HUES6 (cell line): ENCODE measurements at regions not wholly inside any gene's neighbourhood (a gene's known extent, or its start where the extent isn't known, plus 50 kb on each side); places are given as distances from the start of the nearest gene placed in this dataset.
"Not testable (repeated sequence)": the region's sequence is repeated elsewhere in the genome, so short reads cannot be mapped to it uniquely, and the experiment has no call there.

Experiments used
- H3K27ac ChIP-seq: 2 replicates; pipeline ENCODE4 v1.7.0; 2013; ENCODE audit warnings: low read depth, mild to moderate bottlenecking, low read length, inconsistent platforms
- H3K27me3 ChIP-seq: 2 replicates; pipeline ENCODE4 v1.6.1; 2013; ENCODE audit warnings: low read length; ENCODE audit not compliant: control insufficient read depth, insufficient read depth
- H3K36me3 ChIP-seq: 2 replicates; pipeline ENCODE4 v1.6.1; 2013; ENCODE audit warnings: low read length; ENCODE audit not compliant: control insufficient read depth, insufficient read depth
- H3K4me1 ChIP-seq: 2 replicates; pipeline ENCODE4 v1.6.1; 2013; ENCODE audit warnings: low read length; ENCODE audit not compliant: control insufficient read depth, insufficient read depth
- H3K4me3 ChIP-seq: 2 replicates; pipeline ENCODE4 v1.5.1; 2013; ENCODE audit warnings: low read depth, low read length
- H3K9ac ChIP-seq: one replicate; pipeline ENCODE4 v1.6.1; 2013; ENCODE audit warnings: mild to moderate bottlenecking, low read length
- H3K9me3 ChIP-seq: 2 replicates; pipeline ENCODE4 v1.6.1; 2013; ENCODE audit warnings: low read depth, low read length; ENCODE audit not compliant: control insufficient read depth, insufficient read depth

DNA sequence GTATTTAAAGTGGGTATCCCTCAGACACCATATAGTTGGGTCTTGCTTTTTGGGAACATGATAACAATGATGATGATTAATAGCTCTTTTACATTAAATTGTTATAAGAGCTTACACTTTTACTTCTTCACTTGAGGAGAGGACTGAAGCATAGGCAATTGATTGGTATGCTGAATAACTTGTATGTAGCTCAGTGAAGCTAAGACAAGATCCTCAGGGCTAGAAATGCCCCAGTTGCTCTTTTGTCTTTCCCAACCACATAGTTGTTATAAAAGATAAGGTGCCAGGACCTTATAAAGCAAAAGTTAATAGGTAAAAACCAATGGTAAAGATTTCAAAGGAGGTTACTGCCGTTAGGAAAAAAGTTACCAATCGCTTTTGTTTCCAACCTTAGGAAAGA is 123.4 kb downstream of the KCNK1 start:
- Histone ChIP-seq H3K9me3 (no peaks in the 10 kb centered on the region), H3K27me3 (no peaks in the 10 kb centered on the region), H3K36me3 (no peaks in the 10 kb centered on the region), H3K9ac (no peak overlapping the region), H3K4me3 (no peak overlapping the region), H3K27ac (no peak overlapping the region), H3K4me1 (no peaks in the 10 kb centered on the region)

- no peaks in the 10 kb centered on the region for H3K4me1 ChIP-seq
Observed at GRCh38 chr1:233738396-233738795, 124.5 kb downstream of the KCNK1 start.

GRCh38 chr1:233738850-233739249 is 124.9 kb downstream of the KCNK1 start:
- H3K36me3 ChIP-seq: no peaks in the 10 kb centered on the region
- no peaks in the 10 kb centered on the region for H3K9me3 ChIP-seq
- H3K4me1 ChIP-seq: no peaks in the 10 kb centered on the region
- no peak overlapping the region for H3K9ac ChIP-seq
- no peaks in the 10 kb centered on the region for H3K27me3 ChIP-seq
- H3K27ac ChIP-seq: no peak overlapping the region
- H3K4me3 ChIP-seq: no peak overlapping the region

More at GRCh38 chr1:233738396-233738795, 124.5 kb downstream of the KCNK1 start:
- Histone ChIP-seq H3K27ac (no peak overlapping the region), H3K9me3 (no peaks in the 10 kb centered on the region), H3K36me3 (no peaks in the 10 kb centered on the region), H3K27me3 (no peaks in the 10 kb centered on the region), H3K9ac (no peak overlapping the region), H3K4me3 (no peak overlapping the region)

DNA sequence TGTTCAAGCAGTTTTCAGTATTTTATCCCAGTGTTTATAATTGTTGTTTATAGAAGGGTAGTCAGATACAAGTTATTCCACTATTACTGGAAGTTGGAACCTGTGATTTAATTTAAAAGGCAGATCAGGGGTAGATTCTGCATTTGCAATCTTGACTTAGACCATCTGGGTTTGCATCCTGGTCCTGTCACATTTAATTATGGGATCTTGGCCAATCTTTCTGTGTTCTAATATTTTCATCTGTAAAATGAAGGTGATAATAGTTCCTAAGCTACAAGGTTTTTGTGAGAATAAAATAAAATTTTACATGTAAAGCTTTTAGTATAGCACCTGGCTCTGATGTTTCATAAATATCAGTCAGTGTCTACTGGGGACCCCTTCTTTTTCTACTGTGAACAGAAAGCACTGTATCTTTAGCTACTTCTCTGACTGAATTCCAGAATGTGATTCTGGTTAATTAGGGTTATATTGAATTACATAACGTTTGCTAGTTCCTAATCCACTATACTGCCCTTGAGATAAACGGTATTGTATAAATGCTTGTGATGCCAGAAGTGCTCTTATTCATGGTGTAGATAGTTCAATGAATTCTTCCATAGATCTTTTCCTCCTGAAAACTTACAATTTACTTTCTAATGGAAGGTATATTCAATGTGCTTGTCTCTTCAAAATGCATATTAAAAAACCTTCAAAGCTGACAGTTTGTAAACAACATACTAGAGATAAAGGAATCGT is 131.0 kb downstream of the KCNK1 start:
- Histone ChIP-seq H3K4me1 (no peaks in the 10 kb centered on the region), H3K4me3 (no peak overlapping the region), H3K27me3 (no peaks in the 10 kb centered on the region), H3K9ac (no peak overlapping the region), H3K27ac (no peak overlapping the region), H3K9me3 (no peaks in the 10 kb centered on the region), H3K36me3 (no peaks in the 10 kb centered on the region)

- no peaks in the 10 kb centered on the region for H3K27me3 ChIP-seq
- H3K36me3 ChIP-seq: no peaks in the 10 kb centered on the region
- H3K4me1 ChIP-seq: peaks cover 4% of the 10 kb centered on the region; the same call in 1 of the 2 replicates
- no peaks in the 10 kb centered on the region for H3K9me3 ChIP-seq
- no peak overlapping the region for H3K4me3 ChIP-seq
- H3K27ac ChIP-seq: no peak overlapping the region
- no peak overlapping the region for H3K9ac ChIP-seq
Observed at GRCh38 chr1:233750139-233750538, 136.2 kb downstream of the KCNK1 start.

- no peaks in the 10 kb centered on the region for H3K36me3 ChIP-seq
- no peaks in the 10 kb centered on the region for H3K27me3 ChIP-seq
- H3K27ac ChIP-seq: no peak overlapping the region
Observed at GRCh38 chr1:233759665-233760064, 144.8 kb upstream of the SLC35F3 start.

GRCh38 chr1:233764304-233764703 is 140.2 kb upstream of the SLC35F3 start:
- not testable (repeated sequence) for H3K27ac ChIP-seq, H3K36me3 ChIP-seq, H3K4me1 ChIP-seq, H3K27me3 ChIP-seq, H3K9me3 ChIP-seq, H3K4me3 ChIP-seq, H3K9ac ChIP-seq

More at GRCh38 chr1:233759665-233760064, 144.8 kb upstream of the SLC35F3 start:
- H3K4me1 ChIP-seq: no peaks in the 10 kb centered on the region
- no peaks in the 10 kb centered on the region for H3K9me3 ChIP-seq
- H3K4me3 ChIP-seq: no peak overlapping the region
- H3K9ac ChIP-seq: no peak overlapping the region

- H3K36me3 ChIP-seq: no peaks in the 10 kb centered on the region
Observed at GRCh38 chr1:233777566-233777965, 126.9 kb upstream of the SLC35F3 start.

DNA sequence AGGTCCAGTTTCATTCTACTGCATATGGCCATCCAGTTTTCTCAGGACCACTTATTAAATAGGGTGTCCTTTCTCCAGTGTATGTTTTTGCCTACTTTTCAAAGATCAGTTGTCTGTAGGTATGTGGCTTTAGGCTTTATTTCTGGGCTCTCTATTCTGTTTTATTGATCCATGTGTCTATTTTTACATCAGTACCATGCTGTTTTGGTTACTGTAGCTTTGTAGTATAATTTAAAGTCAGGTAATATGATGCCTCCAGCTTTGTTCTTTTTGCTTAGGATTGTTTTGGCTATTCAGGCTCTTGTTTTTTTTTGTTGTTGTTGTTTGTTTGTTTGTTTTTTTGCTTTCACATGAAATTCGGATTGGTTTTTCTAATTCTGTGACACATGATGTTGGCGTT is 124.4 kb upstream of the SLC35F3 start:
- Histone ChIP-seq H3K9ac (no peak overlapping the region), H3K27me3 (no peaks in the 10 kb centered on the region), H3K27ac (no peak overlapping the region), H3K4me1 (no peaks in the 10 kb centered on the region), H3K36me3 (no peaks in the 10 kb centered on the region), H3K4me3 (no peak overlapping the region), H3K9me3 (peaks cover 17% of the 10 kb centered on the region)

More at GRCh38 chr1:233777566-233777965, 126.9 kb upstream of the SLC35F3 start:
- no peak overlapping the region for H3K27ac ChIP-seq
- no peaks in the 10 kb centered on the region for H3K27me3 ChIP-seq
- H3K4me1 ChIP-seq: no peaks in the 10 kb centered on the region
- peaks cover 28% of the 10 kb centered on the region for H3K9me3 ChIP-seq
- H3K9ac ChIP-seq: no peak overlapping the region
- H3K4me3 ChIP-seq: no peak overlapping the region

DNA sequence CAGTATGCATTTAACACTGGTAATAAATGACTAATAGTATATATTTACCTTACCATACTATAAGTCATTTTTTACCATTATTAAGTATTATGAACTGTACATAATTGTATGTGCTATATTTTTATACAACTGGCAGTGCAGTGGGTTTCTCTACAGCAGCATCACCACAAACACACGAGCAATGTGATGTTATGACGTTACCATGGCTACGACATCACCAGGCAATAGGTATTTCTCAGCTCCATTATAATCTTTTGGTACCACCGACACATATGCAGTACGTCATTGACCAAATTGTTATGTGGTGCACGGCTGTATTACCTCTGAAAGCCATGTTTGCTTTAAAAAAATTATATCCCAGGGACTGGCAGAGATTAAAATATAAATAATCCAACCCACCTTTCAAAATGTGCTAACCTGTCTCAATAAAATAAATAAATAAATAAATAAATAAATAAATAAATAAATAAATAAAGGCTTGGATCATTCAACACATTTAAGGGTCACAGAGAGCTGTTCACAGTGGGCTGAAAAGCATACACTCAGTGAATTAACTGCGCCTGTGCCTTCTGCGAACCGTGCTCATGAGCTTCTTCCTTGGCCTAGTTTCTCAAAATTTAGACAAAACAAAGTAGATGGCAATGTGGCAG is 121.4 kb upstream of the SLC35F3 start:
- H3K4me1 ChIP-seq: no peaks in the 10 kb centered on the region
- peaks cover 15% of the 10 kb centered on the region for H3K9me3 ChIP-seq
- no peaks in the 10 kb centered on the region for H3K27me3 ChIP-seq

DNA sequence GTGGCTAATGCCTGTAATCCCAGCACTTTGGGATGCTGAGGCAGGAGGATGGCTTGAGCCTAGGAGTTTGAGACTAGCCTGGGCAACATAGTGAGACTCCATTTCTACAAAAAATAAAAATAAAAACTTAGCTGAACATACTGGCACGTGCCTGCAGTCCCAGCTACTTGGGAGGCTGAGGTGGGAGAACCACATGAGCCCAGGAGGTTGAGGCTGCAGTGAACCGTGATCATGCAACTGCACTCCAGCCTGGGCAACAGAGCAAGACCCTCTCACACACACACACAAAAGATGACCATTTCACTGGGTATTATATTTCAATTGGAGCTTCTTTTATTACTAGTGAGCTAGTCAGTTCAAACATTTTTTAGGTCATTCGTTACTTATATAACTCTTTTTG is 116.9 kb upstream of the SLC35F3 start:
- H3K4me3 ChIP-seq: no peak overlapping the region
- no peaks in the 10 kb centered on the region for H3K36me3 ChIP-seq
- no peak overlapping the region for H3K9ac ChIP-seq
- H3K27me3 ChIP-seq: no peaks in the 10 kb centered on the region
- no peaks in the 10 kb centered on the region for H3K9me3 ChIP-seq
- no peaks in the 10 kb centered on the region for H3K4me1 ChIP-seq
- no peak overlapping the region for H3K27ac ChIP-seq

More for the DNA sequence above, 121.4 kb upstream of the SLC35F3 start:
- no peak overlapping the region for H3K9ac ChIP-seq
- H3K36me3 ChIP-seq: no peaks in the 10 kb centered on the region
- H3K4me3 ChIP-seq: no peak overlapping the region
- H3K27ac ChIP-seq: no peak overlapping the region
